B cell (primary cell): ENCODE measurements at regions not wholly inside any gene's neighbourhood (a gene's known extent, or its start where the extent isn't known, plus 50 kb on each side); places are given as distances from the start of the nearest gene placed in this dataset.
A peak's percentile ranks its signal among the peaks of the same experiment; 100 is the strongest.

Source experiments
- ATAC-seq: fragments of 200-7000 bp; cut with Tn5 transposase; one replicate; pipeline ENCODE4 v1.10.0; 2021; ENCODE audit warnings: low read depth, mild to moderate bottlenecking, moderate number of reproducible peaks, moderate library complexity
- CTCF ChIA-PET: fragments of 350-600 bp; sonication (Branson Sonifier 250); formaldehyde crosslinking; loops from one replicate; lab custom pipeline; 2021; ENCODE audit warnings: antibody characterized with exemption, inconsistent platforms; lab: Charles Lee
- POLR2A ChIA-PET: fragments of 350-600 bp; sonication (Branson Sonifier 250); formaldehyde crosslinking; loops from one replicate; lab custom pipeline; 2021; ENCODE audit warnings: antibody characterized with exemption; lab: Charles Lee
- DNase-seq: peaks from one replicate; pipeline ENCODE4 v3.0.0; 2013
- H2AFZ ChIP-seq: 2 replicates; pipeline ENCODE4 v1.6.1; 2012; ENCODE audit warnings: mild to moderate bottlenecking, low read depth, low read length; ENCODE audit not compliant: insufficient read depth, poor library complexity, severe bottlenecking
- H3K27ac ChIP-seq, 2 donors: 1 replicate in 1 of 2; 2 replicates in 1 of 2; pipeline ENCODE4 v1.5.1; 2012 to 2013; ENCODE audit warnings: low read length in 2 of 2, mild to moderate bottlenecking in 2 of 2, moderate library complexity in 1 of 2
- H3K27me3 ChIP-seq, 4 experiments: fragments of 200-600 bp in 1 of 4; sonication (generic) in 1 of 4; replicated peaks in 1 of 4; 1 replicate in 2 of 4; 2 replicates in 2 of 4; pipeline versions ENCODE4 v1.6.1 to v1.7.0; 2013 to 2016; ENCODE audit warnings: low read length in 3 of 4, mild to moderate bottlenecking in 2 of 4, mixed read lengths in 1 of 4, moderate library complexity in 1 of 4; ENCODE audit not compliant: insufficient read depth in 4 of 4, control insufficient read depth in 3 of 4; ENCODE audit errors: control extremely low read depth in 1 of 4
- H3K36me3 ChIP-seq, 2 experiments: replicated peaks in 1 of 2; 1 replicate in 1 of 2; 2 replicates in 1 of 2; pipeline versions ENCODE4 v1.6.1 to v1.7.1; 2013; ENCODE audit warnings: low read length in 1 of 2; ENCODE audit not compliant: insufficient read depth in 2 of 2, control insufficient read depth in 1 of 2; ENCODE audit errors: control extremely low read depth in 1 of 2, extremely low read depth in 1 of 2
- H3K4me1 ChIP-seq, 2 donors: fragments of 200-600 bp in 1 of 2; sonication (generic) in 1 of 2; 1 replicate in 1 of 2; 2 replicates in 1 of 2; pipeline versions ENCODE4 v1.5.1 to v1.6.1; 2013 to 2017; ENCODE audit warnings: low read length in 2 of 2; ENCODE audit not compliant: control insufficient read depth in 2 of 2, insufficient read depth in 2 of 2
- H3K4me2 ChIP-seq: replicated peaks from 2 replicates; pipeline ENCODE3; 2012; ENCODE audit warnings: mild to moderate bottlenecking, low read depth, low read length; ENCODE audit not compliant: poor library complexity, severe bottlenecking
- H3K4me3 ChIP-seq, 5 experiments: fragments of 200-600 bp in 1 of 5; sonication (generic) in 1 of 5; 1 replicate in 3 of 5; 2 replicates in 2 of 5; pipeline versions ENCODE4 v1.5.1 to v1.7.0; 2011 to 2016; ENCODE audit warnings: low read length in 4 of 5, mild to moderate bottlenecking in 4 of 5, low read depth in 2 of 5, control low read depth in 1 of 5, moderate library complexity in 1 of 5; ENCODE audit not compliant: insufficient read depth in 1 of 5; ENCODE audit errors: control extremely low read depth in 1 of 5, extremely low read depth in 1 of 5
- H3K79me2 ChIP-seq: fragments of 200-600 bp; sonication (generic); one replicate; pipeline ENCODE4 v1.6.0; 2016; ENCODE audit warnings: low read length; ENCODE audit not compliant: control insufficient read depth, insufficient read depth
- H3K9ac ChIP-seq: fragments of 200-600 bp; sonication (generic); 2 replicates; pipeline ENCODE4 v1.6.1; 2017; ENCODE audit warnings: mild to moderate bottlenecking, low read length, moderate library complexity
- H3K9me3 ChIP-seq, 3 donors: one replicate each; pipeline versions ENCODE4 v1.6.1 to v1.7.1; 2013; ENCODE audit warnings: low read length in 2 of 3; ENCODE audit not compliant: control insufficient read depth in 2 of 3, insufficient read depth in 1 of 3; ENCODE audit errors: control extremely low read depth in 1 of 3
- H4K20me1 ChIP-seq: 2 replicates; pipeline ENCODE4 v1.6.0; 2012; ENCODE audit warnings: mild to moderate bottlenecking, low read length; ENCODE audit not compliant: insufficient read depth, control insufficient read depth, poor library complexity, severe bottlenecking
- H3K27ac Mint-ChIP-seq: one replicate; pipeline ENCODE4 v1.8.0; 2021; ENCODE audit warnings: mixed read lengths
- H3K27me3 Mint-ChIP-seq: one replicate; pipeline ENCODE4 v1.8.0; 2021; ENCODE audit warnings: mixed read lengths
- H3K4me1 Mint-ChIP-seq: one replicate; pipeline ENCODE4 v1.8.0; 2021; ENCODE audit warnings: mixed read lengths
- H3K4me3 Mint-ChIP-seq: one replicate; pipeline ENCODE4 v1.8.0; 2021; ENCODE audit warnings: mixed read lengths
- H3K9me3 Mint-ChIP-seq: one replicate; pipeline ENCODE4 v1.8.0; 2022; ENCODE audit warnings: mixed read lengths; ENCODE audit not compliant: insufficient read depth
- EZH2 ChIP-seq: IDR thresholded peaks from 2 replicates; pipeline ENCODE4 v1.6.1; 2012; ENCODE audit warnings: borderline replicate concordance, low read depth, mild to moderate bottlenecking, moderate library complexity, low read length; ENCODE audit not compliant: insufficient read depth, poor library complexity, severe bottlenecking
- WGBS: methylation state at CpG from one replicate; pipeline ENCODE4 v1.1.5; 2013; ENCODE audit warnings: missing lambda C conversion rate; ENCODE audit not compliant: insufficient coverage; 5-methylcytosine and 5-hydroxymethylcytosine counted together
- intact Hi-C: fragments of 100-400 bp; cut with micrococcal nuclease; formaldehyde crosslinking; loops from one replicate; pipeline ENCODE4 v1.10.0; 2022
- TF ChIP-seq, protein P1 (sequence below): fragments of 200-600 bp; IDR thresholded peaks from one replicate; pipeline ENCODE4 v1.8.0; 2022; ENCODE audit warnings: antibody characterized with exemption, mild to moderate bottlenecking

DNA sequence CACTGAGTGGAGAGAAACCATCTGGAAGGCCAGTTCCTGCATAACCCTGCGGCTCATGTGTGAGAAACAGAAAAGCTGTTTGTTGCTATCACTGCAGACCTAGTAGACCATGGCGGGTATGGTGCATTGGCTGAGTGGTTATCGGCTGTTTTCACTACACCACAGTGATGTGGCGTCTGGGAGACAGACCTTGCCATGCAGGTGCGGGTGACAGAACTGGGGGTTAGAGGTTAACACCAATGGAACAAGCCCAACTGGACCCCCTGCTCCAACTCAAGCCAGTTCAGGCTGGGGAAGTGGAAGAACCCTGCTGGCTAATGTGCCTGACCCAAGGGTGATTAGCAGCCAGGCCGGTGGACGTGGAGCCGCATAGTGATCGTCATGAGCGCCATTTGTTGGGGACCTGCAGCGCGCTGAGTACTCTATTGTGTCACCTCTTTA is 91.9 kb downstream of the IRF8 start:
- Histone ChIP-seq H3K9me3 (no peaks in the 10 kb centered on the region), H4K20me1 (no peaks in the 10 kb centered on the region), H3K79me2 (peaks cover 7% of the 10 kb centered on the region), H3K27me3 (no peaks in the 10 kb centered on the region), H3K4me3 (no peak overlapping the region), H3K36me3 (no peaks in the 10 kb centered on the region), H2AFZ (no peak overlapping the region), H3K4me2 (peak overlapping the region; percentile 74), H3K9ac (no peak overlapping the region), H3K4me1 (peaks cover 74 to 93% of the 10 kb centered on the region in 2 donors), H3K27ac (peak overlapping the region; percentile 50 to 75)
- H3K9me3 Mint-ChIP-seq, result no peaks in the 10 kb centered on the region
- POLR2A ChIA-PET, result interaction anchor here (0.7 to 2.4 kb wide), 6 partner anchors 11 to 169 kb away, joined by 4 to 10 read pairs (median 6); no protein-coding TSS in a partner anchor
- DNase-seq (peak; percentile 81), ATAC-seq (peak; percentile 68)
- intact Hi-C loops, result no loop called here
- no peaks in the 10 kb centered on the region for H3K27me3 Mint-ChIP-seq
- H3K4me1 Mint-ChIP-seq, result peaks cover 86% of the 10 kb centered on the region
- CTCF ChIA-PET, result interaction anchor here (0.9 to 23.4 kb wide), 15 partner anchors 10 to 171 kb away, joined by 3 to 433 read pairs (median 6); partner anchors contain the start of gene IRF8
- TF ChIP-seq EZH2, result no peak
- TF ChIP-seq, protein P1, sequence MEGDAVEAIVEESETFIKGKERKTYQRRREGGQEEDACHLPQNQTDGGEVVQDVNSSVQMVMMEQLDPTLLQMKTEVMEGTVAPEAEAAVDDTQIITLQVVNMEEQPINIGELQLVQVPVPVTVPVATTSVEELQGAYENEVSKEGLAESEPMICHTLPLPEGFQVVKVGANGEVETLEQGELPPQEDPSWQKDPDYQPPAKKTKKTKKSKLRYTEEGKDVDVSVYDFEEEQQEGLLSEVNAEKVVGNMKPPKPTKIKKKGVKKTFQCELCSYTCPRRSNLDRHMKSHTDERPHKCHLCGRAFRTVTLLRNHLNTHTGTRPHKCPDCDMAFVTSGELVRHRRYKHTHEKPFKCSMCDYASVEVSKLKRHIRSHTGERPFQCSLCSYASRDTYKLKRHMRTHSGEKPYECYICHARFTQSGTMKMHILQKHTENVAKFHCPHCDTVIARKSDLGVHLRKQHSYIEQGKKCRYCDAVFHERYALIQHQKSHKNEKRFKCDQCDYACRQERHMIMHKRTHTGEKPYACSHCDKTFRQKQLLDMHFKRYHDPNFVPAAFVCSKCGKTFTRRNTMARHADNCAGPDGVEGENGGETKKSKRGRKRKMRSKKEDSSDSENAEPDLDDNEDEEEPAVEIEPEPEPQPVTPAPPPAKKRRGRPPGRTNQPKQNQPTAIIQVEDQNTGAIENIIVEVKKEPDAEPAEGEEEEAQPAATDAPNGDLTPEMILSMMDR, result no peak
- H3K4me3 Mint-ChIP-seq, result peak overlapping the region; percentile 11
- WGBS, result 60% methylated on average over 11 of the region's 12 CpGs
- peak overlapping the region; percentile 89 for H3K27ac Mint-ChIP-seq

DNA sequence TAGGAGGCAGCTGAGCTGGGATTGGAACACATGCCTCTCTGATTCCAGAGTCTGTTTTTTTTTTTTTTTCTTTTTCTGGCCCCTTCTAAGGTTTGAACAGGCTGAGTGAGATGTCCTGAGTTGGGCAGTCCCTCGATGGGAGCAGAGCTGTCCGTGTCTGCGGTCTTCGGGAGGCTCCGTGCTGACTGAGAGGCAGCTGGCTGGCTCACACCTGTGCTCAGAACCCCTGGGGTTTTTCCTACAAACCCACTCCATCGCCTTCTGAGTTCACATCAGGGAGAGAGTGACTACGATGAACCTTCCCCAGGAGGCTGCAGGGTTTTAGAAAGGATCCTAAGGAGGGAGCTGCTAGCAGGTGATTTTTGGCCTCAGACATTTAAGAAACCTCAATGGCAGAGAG is 92.5 kb downstream of the IRF8 start:
- Histone ChIP-seq H3K79me2 (peaks cover 5% of the 10 kb centered on the region), H3K9me3 (no peaks in the 10 kb centered on the region), H4K20me1 (no peaks in the 10 kb centered on the region), H3K4me1 (peaks cover 76 to 93% of the 10 kb centered on the region in 2 donors), H3K27ac (peak overlapping the region in 1 of 2 donors; percentile 56), H3K27me3 (no peaks in the 10 kb centered on the region), H3K4me3 (no peak overlapping the region), H3K36me3 (no peaks in the 10 kb centered on the region), H3K9ac (no peak overlapping the region), H3K4me2 (peak overlapping the region; percentile 74), H2AFZ (no peak overlapping the region)
- Mint-ChIP-seq H3K27ac (peak overlapping the region; percentile 89), H3K27me3 (no peaks in the 10 kb centered on the region), H3K4me1 (peaks cover 86% of the 10 kb centered on the region), H3K9me3 (no peaks in the 10 kb centered on the region), H3K4me3 (peak overlapping the region; percentile 11)
- DNase-seq (no peak), ATAC-seq (no peak)
- TF ChIP-seq, protein P1, result no peak
- TF ChIP-seq EZH2, result no peak
- POLR2A ChIA-PET, result interaction anchor here (0.6 to 2.4 kb wide), 6 partner anchors 10 to 169 kb away, joined by 3 to 10 read pairs (median 5); no protein-coding TSS in a partner anchor
- WGBS, result 86% methylated on average over 5 of the region's 7 CpGs
- intact Hi-C loops, result no loop called here
- CTCF ChIA-PET, result interaction anchor here (0.9 to 23.4 kb wide), 15 partner anchors 9 to 171 kb away, joined by 3 to 433 read pairs (median 4); partner anchors contain the start of gene IRF8
